ENCODE measurements at regions not wholly inside any gene's neighbourhood (a gene's known extent, or its start where the extent isn't known, plus 50 kb on each side); places are given as distances from the start of the nearest gene placed in this dataset.
"Not testable (repeated sequence)": the region's sequence is repeated elsewhere in the genome, so short reads cannot be mapped to it uniquely, and the experiment has no call there.

DNA sequence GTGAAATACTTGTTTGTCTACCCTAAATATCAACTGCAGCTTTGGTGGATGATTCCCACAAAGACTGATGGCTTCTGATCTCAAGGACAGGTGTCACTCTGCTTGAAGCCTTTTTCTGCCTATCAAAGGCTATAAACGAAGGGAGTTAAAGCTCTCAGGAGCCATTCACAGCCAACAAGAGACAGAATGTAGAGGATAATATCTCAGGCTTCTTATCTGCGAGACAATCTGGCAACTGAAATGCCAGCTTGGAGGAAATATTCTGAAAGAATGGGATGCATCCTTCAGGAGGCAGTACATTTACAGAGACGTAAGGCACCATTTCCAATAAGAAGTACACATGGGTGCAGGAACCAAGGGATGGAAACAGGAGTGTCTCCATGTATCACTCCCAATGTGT lies 549.4 kb downstream of the GPAM start:
- DNase-seq = no peak

DNA sequence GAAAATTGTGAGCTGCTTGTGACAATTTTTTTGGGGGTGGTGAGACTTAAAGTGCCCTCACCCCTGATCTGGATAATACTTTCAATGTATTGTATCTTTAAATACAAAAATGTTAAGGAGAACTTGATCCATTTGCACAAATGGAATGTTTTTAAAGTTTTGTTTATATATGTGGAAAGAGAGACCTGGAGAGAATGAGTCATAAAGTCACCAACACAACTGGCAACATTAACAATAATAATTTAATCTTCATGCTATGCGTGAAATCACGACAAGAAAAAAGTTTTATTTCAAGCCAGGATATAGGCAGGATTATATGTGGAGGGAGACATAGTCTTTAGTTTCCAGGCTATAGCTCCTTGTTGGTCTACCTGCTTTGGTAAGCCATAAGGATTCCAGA lies 537.5 kb downstream of the GPAM start:
- no peak for DNase-seq

DNA sequence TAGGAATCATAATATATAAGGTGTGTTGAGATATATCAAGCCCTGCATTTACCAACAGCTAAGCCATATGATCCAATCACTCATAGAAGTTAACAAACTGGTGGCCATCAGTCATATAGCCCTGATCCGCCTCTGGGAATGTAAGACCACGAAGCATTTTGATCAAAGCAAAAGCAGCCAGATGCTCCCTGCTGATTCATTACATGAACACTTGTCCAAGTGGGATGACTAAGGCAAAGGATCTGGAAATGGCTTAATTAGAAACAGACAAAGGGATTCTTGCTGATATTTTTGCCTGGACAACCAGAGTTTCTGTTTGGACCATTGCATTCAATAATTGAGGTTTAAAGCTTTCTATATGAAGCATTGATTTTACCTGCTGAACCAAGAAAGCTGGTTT lies 535.5 kb downstream of the GPAM start:
- DNase-seq = no peak

DNA sequence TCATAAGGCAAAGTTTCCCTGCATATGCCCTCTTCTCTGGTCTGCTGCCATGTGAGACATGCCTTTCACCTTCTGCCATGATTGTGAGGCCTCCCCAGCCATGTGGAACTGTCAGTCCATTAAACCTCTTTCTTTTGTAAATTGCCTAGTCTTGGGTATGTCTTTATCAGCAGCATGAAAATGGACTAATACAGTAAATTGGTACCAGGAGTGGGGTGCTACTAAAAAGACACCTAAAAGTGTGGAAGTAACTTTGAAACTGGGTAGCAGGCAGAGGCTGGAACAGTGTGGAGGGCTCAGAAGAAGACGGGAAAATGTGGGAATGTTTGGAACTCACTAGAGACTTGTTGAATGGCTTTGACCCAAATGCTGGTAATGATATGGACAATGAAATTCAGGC lies 534.5 kb downstream of the GPAM start:
- not testable (repeated sequence) for DNase-seq

DNA sequence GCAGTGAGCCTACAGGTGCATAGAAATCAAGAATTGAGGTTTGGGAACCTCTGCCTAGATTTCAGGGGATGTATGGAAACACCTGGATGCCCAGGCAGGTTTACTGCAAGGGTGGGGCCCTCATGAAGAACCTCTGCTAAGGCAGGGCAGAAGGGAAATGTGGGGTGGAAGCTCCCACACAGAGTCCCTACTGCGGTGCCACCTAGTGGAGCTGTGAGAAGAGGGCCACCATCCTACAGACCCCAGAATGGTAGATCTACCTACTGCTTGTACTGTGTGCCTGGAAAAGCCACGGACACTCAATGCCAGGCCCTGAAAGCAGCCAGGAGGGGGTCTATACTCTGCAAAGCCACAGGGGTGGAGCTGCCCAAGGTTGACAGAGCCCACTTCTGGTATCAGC lies 533.5 kb downstream of the GPAM start:
- no peak for DNase-seq

DNA sequence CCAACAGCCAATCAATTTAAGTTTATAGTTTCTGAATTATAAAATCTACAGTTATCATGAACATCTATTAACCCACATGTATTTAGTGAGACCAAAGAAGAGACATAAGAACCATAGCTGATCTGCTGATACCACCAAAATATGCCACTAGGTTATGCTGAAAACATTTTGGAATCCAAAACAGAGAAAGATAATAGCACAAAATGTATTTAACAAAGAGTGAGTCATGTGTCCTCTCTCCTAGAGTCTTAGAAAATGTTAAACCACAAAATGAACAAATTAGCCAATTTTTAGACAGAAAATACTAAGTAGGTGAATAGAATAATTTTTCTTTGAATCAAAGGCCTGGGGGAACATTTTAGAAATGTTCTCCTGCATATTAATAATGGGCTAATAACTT lies 527.5 kb downstream of the GPAM start:
- no peak for DNase-seq

DNA sequence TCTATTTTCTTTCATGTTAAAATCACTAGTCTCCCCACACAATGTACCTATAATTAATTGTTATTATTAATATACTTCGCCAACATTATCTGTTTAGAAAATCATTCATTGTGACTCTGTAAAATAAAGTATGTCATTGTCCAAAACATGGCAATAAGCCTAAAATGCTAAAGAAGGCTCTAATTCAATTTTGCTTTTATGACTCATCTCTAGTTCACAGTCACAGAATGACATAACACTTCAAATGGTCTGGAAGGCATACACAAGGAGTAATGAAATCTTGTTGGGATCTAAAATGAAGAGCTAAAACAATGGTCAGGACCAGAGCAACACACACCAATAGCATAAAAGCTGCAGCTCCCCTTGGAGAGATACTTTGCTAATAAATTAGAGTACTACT lies 505.8 kb downstream of the GPAM start:
- no peak for DNase-seq

DNA sequence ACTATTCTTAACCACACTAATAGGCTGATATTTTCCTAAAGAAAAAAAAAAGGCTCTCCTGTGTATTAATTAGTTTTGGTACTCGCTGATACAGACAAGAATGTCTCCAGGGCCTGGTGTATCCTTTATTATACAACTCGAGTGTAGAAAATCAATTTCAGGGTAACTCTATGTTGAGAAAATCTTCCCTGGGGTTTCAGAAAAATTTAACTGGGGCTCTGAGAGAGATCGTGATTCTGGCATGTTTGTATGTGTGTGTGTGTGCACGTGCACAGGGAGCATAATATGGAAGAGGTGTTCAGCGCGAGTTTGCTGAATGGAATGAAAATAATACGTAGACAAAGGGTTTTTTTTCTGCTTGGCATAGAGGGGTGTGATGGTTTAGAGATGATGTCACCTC lies 496.8 kb downstream of the GPAM start:
- DNase-seq = no peak

DNA sequence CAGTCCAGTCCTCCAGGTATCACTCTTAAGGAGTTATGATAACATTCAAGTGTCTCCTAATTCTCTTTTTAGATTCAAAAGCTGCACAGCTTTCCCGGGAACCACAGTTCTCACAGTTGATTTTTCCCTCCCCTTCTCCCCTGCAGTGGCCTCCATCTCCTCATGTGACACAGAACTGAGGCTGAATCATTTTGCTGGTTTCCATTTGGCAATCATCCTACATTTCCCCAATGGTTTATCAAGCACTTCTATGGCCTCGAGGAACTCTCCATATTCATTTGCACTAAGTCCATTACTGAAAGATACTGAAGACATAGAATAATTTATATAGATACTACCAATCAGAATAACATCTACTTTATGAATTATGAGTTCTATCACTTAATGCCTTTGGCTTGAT lies 484.9 kb downstream of the GPAM start:
- no peak for DNase-seq

DNA sequence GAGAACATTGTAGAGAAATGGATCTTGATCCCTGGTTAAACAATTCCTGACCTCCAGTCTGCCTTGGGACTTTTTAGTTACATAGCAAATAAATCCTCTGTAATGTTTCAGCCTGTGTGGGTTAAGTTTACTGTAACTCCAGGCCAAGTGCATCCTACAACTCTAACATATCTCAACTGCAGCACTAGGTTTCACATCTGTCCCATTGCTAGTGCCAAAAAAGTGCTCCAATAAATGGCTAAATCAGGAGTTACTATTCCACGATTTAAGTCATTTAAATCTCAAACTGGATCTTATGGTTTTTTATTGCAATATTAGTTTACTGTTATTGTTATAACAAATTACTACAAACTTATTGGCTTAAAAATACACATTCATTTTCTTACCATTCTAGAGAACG lies 479.6 kb downstream of the GPAM start:
- DNase-seq = no peak

DNA sequence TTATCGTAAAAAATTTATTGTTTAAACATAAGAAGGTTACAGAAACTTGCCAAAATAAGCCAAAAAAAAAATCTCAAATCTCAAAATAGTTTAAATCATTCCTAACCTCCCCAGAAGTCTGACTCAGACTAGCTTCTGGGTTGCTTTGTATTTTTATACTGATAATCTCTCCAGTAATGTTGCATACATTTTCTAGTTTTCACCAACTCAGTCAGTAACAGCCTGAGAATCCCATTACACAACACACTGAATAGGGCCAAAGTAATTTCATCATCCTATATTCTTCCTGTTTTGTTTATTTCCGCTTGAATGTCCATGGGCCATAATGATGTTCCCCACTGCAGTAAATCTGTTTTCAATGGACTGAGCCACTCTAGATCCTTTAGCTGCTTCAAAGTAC lies 478.5 kb downstream of the GPAM start:
- no peak for DNase-seq

DNA sequence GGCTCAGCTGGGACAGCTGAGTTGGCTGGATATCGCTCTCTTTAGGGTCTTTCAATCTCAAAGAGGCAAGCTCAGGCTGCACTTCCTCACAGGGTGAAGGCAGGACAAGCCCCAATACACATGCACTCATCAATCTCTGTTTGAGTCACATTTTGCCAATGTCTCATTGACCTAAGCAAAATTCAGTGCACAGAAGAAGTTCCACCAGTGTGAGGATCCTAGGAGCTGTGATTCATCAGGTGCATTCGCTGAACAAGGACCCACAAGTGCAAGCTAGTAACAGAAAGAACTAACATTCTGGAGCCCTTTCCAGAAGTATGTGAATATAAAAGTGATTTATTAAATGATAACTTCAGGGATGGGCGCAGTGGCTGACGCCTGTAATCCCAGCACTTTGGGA lies 477.2 kb downstream of the GPAM start:
- DNase-seq = no peak

DNA sequence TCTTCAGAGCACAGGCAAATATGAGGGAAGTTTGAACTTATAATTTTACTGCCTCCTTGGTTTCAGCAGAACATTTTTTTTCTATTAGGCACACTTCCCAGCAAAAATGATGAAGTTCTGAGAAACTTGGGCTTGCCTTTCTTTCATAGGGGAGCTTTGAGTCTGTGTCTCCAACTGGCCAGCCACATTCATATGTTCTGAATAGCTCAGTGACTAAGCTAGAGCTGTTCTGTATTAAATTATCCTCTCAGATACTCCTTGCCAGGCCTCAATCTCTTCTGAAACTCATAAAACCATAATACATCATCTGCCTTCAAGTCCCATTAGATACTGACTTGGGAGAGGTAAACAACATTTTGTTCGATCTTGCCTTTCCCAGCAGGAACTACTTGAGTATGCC lies 476.5 kb downstream of the GPAM start:
- no peak for DNase-seq

DNA sequence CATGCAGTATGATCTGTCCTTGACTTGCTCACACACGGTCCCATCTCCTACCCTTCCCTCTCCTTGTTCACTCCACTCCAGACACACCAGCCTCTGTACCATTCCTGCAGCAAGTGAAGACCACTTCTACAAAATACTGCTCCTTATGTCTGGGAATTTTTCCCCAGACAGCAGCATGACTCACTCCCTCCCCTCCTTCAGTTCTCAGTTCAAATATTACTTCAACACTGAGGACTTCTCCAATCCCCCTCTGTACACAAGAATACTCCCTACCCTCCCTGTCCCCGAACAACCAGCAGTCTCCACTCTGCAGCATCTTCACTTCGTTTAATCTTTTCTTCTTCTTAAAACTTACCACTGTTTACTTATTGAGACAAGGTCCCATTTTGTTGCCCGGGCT lies 474.0 kb downstream of the GPAM start:
- DNase-seq = no peak

DNA sequence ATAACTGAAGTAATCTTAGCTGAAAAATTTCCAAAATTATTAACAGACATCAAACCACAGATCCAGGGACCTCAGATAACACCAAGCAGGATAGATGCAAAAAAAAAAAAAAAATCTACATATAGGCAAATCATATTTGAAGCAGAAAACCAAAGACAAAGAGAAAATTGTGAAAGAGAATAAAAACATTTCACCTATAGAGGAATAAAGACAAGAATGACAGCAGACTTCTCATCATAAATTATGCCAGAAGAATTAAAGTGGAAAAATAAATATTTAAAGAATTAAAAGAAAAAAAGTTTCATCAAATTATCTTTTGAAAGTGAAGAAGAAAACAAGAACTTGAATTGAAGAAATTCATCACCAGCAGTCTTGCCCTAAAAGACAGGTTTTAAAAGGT lies 467.5 kb downstream of the GPAM start:
- DNase-seq = no peak

DNA sequence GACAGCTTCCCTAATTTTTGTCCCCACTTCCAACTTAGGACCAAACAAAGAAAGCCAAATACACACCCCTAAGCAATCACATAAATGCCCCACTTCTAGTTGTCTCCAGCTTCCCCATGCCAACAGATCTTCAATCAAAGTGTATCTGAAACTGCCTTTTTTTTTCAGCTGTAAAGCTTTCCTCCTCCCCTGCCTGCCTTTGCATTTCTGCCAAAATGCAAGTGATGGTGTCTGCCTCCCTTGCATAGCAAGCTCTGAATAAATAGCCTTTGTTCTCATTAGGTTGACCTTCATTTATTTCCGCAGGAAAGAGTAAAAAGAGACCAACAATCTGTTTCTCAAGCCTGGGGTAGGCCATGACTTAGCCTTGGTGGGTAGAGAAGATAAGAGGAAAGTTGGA lies 459.4 kb downstream of the GPAM start:
- DNase-seq = no peak

DNA sequence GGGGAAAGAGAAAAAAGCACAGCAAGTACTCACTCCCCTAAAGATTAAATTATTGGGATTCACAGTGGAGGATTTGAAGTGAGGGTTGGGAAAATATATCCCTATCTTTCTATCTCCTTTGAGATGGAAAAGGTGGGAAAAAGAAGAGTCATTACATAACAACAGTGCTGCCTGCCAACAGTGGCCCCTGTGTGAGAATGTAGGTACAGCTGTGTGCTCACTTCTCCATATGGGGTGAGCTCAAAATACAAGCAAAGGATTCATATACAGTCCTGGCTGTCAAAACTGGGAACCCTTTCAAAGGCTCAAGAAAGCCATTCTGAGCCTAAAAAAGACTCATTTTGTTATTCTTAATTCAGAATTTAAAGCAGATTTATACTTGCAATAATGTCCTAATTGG lies 458.5 kb downstream of the GPAM start:
- no peak for DNase-seq

DNA sequence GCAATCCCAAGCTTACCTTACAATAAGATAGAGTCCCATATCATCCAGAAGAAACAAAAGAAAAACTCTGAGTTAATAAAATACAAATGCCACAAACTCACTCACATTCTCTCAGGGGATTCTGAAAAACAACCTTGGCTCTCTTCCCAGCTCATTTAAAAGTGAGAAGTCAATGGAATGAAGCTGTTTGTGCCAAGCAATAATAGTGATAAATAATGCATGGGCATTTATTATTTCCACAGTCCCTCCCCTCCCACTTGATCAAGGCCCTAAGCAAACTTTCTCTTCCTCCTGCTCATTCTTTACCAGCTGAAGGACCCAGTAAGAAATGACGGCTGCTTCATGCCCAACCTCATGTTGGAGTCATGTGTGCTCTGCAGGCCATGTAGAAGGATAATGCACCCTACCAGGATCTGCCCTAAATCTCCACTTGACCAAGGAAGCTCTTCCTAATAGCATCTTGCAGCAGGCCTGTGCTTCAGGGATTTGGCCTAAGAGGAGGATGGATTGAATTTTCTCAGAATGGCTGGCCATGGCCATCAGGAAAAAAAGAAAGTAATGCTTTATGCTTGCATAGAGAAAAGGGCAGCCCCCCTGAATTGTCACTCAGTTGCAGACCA lies 451.3 kb downstream of the GPAM start:
- no peak for DNase-seq

DNA sequence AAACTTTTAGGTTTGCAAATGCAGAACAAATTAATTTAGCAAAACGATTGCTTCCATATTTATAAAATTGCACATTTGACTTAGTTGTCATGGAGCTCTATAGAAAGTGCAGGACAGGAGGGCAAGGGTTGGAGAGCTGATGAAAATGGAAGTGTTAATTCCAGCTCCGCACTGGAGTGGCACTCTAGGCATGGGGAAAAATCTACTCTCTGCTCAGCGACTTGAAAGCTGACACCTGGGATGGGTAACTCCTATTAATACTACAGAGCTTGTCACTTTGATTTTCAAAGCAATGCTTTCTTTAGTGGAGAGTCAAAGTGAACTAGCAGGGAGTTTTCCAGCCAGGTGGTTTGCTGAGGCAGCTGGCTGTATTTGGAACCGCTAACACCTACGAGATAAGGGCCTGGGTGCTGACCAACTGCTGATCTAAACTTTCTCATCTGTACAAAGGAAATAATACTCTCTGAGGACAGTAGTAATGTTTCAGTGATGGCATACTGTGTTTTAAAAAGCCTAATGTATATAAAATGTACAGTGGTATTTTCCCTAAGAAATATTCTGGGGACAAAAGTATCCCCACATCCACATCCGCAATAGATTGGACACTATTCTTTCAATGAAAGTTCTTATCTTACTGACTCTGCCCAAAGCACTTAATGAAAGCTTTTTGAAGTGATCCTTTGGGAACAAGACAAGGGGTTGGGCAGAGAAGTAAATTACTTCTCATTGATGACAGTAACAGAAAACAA lies 444.3 kb downstream of the GPAM start:
- DNase-seq = no peak

DNA sequence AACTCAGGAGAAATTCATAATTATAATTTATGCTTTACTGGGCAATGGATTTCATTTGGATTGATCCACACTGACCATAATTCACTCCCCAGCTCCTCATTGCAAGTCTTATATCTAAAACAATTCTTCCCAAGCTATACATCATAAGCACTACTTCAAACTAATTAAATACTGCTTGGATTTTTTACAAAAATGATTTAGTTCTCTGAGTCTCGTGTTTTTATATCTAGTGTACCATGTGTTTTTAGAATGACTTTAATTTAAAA lies 443.8 kb downstream of the GPAM start:
- no peak for DNase-seq

DNA sequence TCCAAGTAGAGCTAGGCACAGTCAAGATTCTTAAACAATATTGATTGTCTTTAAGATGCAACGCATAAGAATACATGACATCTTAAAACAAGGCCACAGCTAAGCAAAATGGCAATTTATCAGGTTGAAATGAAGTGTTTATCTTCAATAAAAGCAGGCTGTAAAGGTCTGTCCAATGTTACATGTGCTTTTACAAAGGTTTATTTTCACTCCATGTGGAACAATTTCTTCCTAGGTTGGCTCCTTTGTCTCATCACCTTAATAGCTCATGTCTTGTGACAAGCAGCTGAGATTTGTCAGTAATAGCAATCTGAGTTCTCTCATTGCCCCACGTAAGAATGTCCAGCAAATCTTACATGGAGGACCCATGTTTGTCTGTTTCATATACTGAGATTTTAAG lies 437.6 kb downstream of the GPAM start:
- no peak for DNase-seq

DNA sequence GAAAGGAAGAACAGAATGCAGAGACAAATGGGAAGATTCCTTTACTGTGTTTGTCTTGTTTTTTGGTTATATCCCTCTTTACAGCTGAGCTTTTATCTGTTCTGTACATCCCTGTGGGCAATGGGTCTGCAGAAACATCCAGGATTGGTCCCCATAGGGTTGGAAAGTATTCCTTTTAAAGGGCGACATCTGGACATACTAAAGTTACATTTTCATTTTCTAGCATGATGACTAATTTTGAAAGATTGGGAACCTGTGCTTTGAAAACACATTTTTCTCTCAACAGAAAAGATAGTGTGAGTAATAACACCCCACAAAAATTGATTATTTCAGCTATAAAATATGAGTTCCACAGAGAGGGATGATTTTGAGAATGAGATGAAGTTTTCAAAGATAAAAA lies 435.8 kb downstream of the GPAM start:
- DNase-seq = no peak

DNA sequence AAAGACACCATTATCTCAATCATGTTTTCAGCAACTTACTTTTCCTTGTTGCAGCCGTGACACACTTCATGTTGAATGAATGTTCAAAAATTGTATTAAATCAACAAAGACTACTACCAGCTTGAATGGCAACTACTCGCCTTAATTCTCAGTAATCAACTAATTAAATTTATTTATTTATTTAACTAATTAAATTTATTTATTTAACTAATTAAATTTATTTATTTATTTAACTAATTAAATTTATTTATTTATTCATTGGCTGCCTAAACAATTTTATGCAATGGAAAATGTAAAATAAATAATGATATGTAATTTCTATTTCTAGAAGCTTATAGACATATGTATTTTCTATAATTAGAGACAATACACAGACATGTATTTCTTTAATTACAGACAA lies 435.4 kb downstream of the GPAM start:
- DNase-seq = no peak

DNA sequence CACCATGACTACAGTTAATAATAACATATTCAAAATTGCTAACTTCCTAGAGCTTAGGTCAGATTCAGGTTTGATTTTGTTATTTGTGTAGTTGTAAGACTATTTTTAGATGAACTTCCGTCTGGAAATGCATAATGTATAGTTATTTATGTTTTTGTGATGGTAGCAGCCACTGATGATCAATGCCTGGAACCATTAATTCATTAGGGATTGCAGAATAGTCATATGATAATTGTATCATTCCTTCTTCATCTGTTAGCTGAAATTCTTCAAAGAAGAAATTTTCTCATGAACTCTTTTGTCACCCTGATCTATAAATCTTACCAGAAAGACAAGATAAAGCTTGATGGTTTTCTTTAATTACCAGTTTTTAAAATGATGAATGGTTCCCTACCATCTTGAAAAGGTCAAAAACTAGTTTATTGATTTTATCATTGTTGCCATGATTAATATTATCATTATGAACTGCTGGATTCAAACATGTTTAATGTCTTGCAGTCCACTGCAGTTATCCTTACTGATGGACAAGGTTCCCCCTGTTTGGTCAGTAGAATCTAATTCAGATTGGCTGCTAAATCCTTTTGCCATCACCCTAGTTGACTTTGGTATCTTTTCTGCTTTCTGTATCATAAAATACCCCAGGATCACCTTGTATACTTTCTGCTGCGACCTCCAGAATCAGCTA lies 433.3 kb downstream of the GPAM start:
- DNase-seq = no peak
